GM12878 (cell line): ENCODE measurements at regions not wholly inside any gene's neighbourhood (a gene's known extent, or its start where the extent isn't known, plus 50 kb on each side); places are given as distances from the start of the nearest gene placed in this dataset.
A peak's percentile ranks its signal among the peaks of the same experiment; 100 is the strongest.

Experiments
- ATAC-seq: fragments of 200-7000 bp; cut with Tn5 transposase; 3 replicates; pipeline ENCODE4 v1.9.1; 2020; ENCODE audit warnings: mild to moderate bottlenecking, moderate library complexity
- BruUV-seq: library from RNA; stranded (reverse); fragments of 400-500 nt; replicated peaks from 2 replicates; lab custom pipeline; 2021; lab: Mats Ljungman, UMichigan
- CTCF ChIA-PET: fragments of 300-600 bp; sonication (Branson Sonifier 250); formaldehyde crosslinking; extraction: SDS; loops from one replicate; lab custom pipeline; 2021; ENCODE audit warnings: inconsistent platforms; lab: Yijun Ruan, JAX
- POLR2A ChIA-PET: fragments of 350-600 bp; formaldehyde crosslinking; extraction: SDS; loops from one replicate; lab custom pipeline; 2021; ENCODE audit warnings: inconsistent platforms; lab: Charles Lee
- RAD21 ChIA-PET: fragments of 300-600 bp; sonication (Branson Sonifier 250); formaldehyde crosslinking; loops from one replicate; lab custom pipeline; 2023; ENCODE audit warnings: antibody characterized with exemption; ENCODE audit not compliant: unreplicated experiment; lab: Charles Lee
- SMC1A ChIA-PET: fragments of 300-600 bp; sonication (Branson Sonifier 250); formaldehyde crosslinking; loops from one replicate; lab custom pipeline; 2023; ENCODE audit not compliant: unreplicated experiment, uncharacterized antibody; lab: Charles Lee
- DNase-seq: peaks from one replicate; pipeline ENCODE4 v3.0.0-alpha.2; 2011; ENCODE audit warnings: low read depth, low spot score
- FAIRE-seq: peaks from 3 replicates; lab custom pipeline; 2011; peaks lifted over from hg19 to GRCh38; lab: Jason Lieb, UNC
- H2AFZ ChIP-seq: 2 replicates; pipeline ENCODE4 v1.6.0; 2011; ENCODE audit warnings: low read depth, low read length, control low read depth; ENCODE audit not compliant: control insufficient read depth
- H3K27ac ChIP-seq: 2 replicates; pipeline ENCODE4 v1.5.1; 2011; ENCODE audit warnings: control low read depth; ENCODE audit not compliant: control insufficient read depth, insufficient read depth
- H3K27me3 ChIP-seq, 2 experiments: replicated peaks in 1 of 2; 2 replicates each; pipeline versions ENCODE4 v1.6.0 to v1.6.1; 2011; ENCODE audit warnings: low read length in 1 of 2; ENCODE audit not compliant: control insufficient read depth in 2 of 2, insufficient read depth in 2 of 2
- H3K36me3 ChIP-seq, 2 experiments: 2 replicates each; pipeline ENCODE4 v1.5.1; 2011; ENCODE audit warnings: low read length in 1 of 2; ENCODE audit not compliant: control insufficient read depth in 2 of 2, insufficient read depth in 2 of 2
- H3K4me1 ChIP-seq: 2 replicates; pipeline ENCODE4 v1.6.1; 2011; ENCODE audit warnings: mild to moderate bottlenecking, low read length, moderate library complexity, mixed read lengths; ENCODE audit not compliant: control insufficient read depth, insufficient read depth
- H3K4me2 ChIP-seq: 2 replicates; pipeline ENCODE4 v1.6.0; 2011; ENCODE audit warnings: control low read depth; ENCODE audit not compliant: control insufficient read depth, insufficient read depth
- H3K4me3 ChIP-seq: fragments of 200-600 bp; sonication (generic); 2 replicates; pipeline ENCODE4 v1.5.1; 2016
- H3K79me2 ChIP-seq: 2 replicates; pipeline ENCODE4 v1.6.0; 2011; ENCODE audit warnings: low read length; ENCODE audit not compliant: control insufficient read depth, insufficient read depth
- H3K9ac ChIP-seq: 2 replicates; pipeline ENCODE4 v1.8.0; 2011; ENCODE audit warnings: low read length, control low read depth, mixed read lengths; ENCODE audit not compliant: control insufficient read depth, insufficient read depth
- H3K9me3 ChIP-seq: replicated peaks from 3 replicates; pipeline ENCODE4 v1.5.1; 2011; ENCODE audit warnings: mild to moderate bottlenecking, low read length; ENCODE audit not compliant: control insufficient read depth, insufficient read depth
- H4K20me1 ChIP-seq: 2 replicates; pipeline ENCODE4 v1.6.0; 2011; ENCODE audit not compliant: control insufficient read depth, insufficient read depth
- KDM1A ChIP-seq: fragments of 200-600 bp; sonication (generic); IDR thresholded peaks from 2 replicates; pipeline ENCODE4 v1.6.1; 2016; ENCODE audit warnings: borderline replicate concordance
- PBX3 ChIP-seq: IDR thresholded peaks from 2 replicates; pipeline ENCODE4 v1.6.1; 2011; ENCODE audit warnings: mild to moderate bottlenecking, low read depth, low read length, moderate library complexity; ENCODE audit not compliant: insufficient replicate concordance
- SMAD1 ChIP-seq: fragments of 450-650 bp; IDR thresholded peaks from 2 replicates; pipeline ENCODE4 v1.6.1; 2018; ENCODE audit warnings: mild to moderate bottlenecking, low read depth; ENCODE audit not compliant: partially characterized antibody
- ZBTB11 ChIP-seq: fragments of 450-650 bp; formaldehyde crosslinking; IDR thresholded peaks from 2 replicates; pipeline ENCODE4 v1.5.0; 2022; ENCODE audit warnings: mild to moderate bottlenecking, missing genetic modification characterization
- WGBS: methylation state at CpG from one replicate; pipeline ENCODE4 v1.1.6; 2016; ENCODE audit warnings: low lambda C conversion rate; ENCODE audit not compliant: insufficient replicate concordance, insufficient coverage; ENCODE audit errors: missing lambda C conversion rate; 5-methylcytosine and 5-hydroxymethylcytosine counted together
- in situ Hi-C: fragments of 300-500 bp; cut with MboI; formaldehyde crosslinking; loops from 9 replicates; pipeline ENCODE4 v1.14.3; 2018; ENCODE audit warnings: mixed read lengths
- intact Hi-C: fragments of 100-400 bp; cut with micrococcal nuclease; formaldehyde crosslinking; loops from one replicate; pipeline ENCODE4 v1.14.2; 2022; ENCODE audit not compliant: unreplicated experiment

- no peak for TF ChIP-seq SMAD1
- no peak for TF ChIP-seq KDM1A
- no peak for TF ChIP-seq PBX3
- TF ChIP-seq, all 136 proteins: peak for 0
Measured at GRCh38 chr5:29882036-29882435, 1311.5 kb upstream of the CDH6 start (continued).

- ATAC-seq = no peak
- ChIA-PET POLR2A (no interaction called here), SMC1A (no interaction called here), CTCF (no interaction called here), RAD21 (no interaction called here)
- H3K36me3 ChIP-seq = no peaks in the 10 kb centered on the region
- H3K4me3 ChIP-seq = no peak overlapping the region
- no TSS peak for BruUV-seq
- intact Hi-C loops (no loop called here), in situ Hi-C loops (no loop called here)
- H3K27ac ChIP-seq = no peak overlapping the region
- no peaks in the 10 kb centered on the region for H3K9me3 ChIP-seq
- no peak for DNase-seq
- WGBS = 15% methylated on average over 6 of the region's 6 CpGs
- no peaks in the 10 kb centered on the region for H3K79me2 ChIP-seq
- no peak overlapping the region for H3K9ac ChIP-seq
- TF ChIP-seq SMAD1 (no peak), ZBTB11 (CRISPR knock-in tag) (0 out of 2 replicates have a peak, but pooled peaks have one; percentile 15)
- TF ChIP-seq, all 136 proteins: peak for 1
- Histone ChIP-seq H3K4me2 (no peak overlapping the region), H3K4me1 (no peaks in the 10 kb centered on the region), H2AFZ (no peak overlapping the region), H4K20me1 (no peaks in the 10 kb centered on the region), H3K27me3 (no peaks in the 10 kb centered on the region)
- FAIRE-seq = no peak
Measured at GRCh38 chr5:29879401-29879800, 1314.1 kb upstream of the CDH6 start.
